ENCODE measurements at regions not wholly inside any gene's neighbourhood (a gene's known extent, or its start where the extent isn't known, plus 50 kb on each side); places are given as distances from the start of the nearest gene placed in this dataset.

- no peak for TF ChIP-seq MEF2A (IDR thresholded peaks at IDR 0.05; ENCODE audit: insufficient read depth, low read depth, low read length)
- TF ChIP-seq EED (IDR thresholded peaks at IDR 0.05; ENCODE audit: low read depth) = no peak
- no peak for TF ChIP-seq HDGF (IDR thresholded peaks at IDR 0.05)
- no peak for TF ChIP-seq USF1 (IDR thresholded peaks at IDR 0.05; ENCODE audit: borderline replicate concordance, extremely low read length, insufficient read depth, low read depth, low read length)
- no peak for TF ChIP-seq MEF2B (IDR thresholded peaks at IDR 0.05; ENCODE audit: partially characterized antibody, poor library complexity, severe bottlenecking)
- TF ChIP-seq RUNX3 (IDR thresholded peaks at IDR 0.05; ENCODE audit: low read length) = no peak
- TF ChIP-seq E2F8 (IDR thresholded peaks at IDR 0.05; ENCODE audit: low read depth, partially characterized antibody) = no peak
- H2AFZ ChIP-seq (ENCODE audit: control insufficient read depth, low read depth, low read length) = no peak overlapping the region
- H4K20me1 ChIP-seq (ENCODE audit: control insufficient read depth, insufficient read depth) = no peaks in the 10 kb centered on the region
- DNase-seq (ENCODE audit: low read depth, low spot score) = no peak
- H3K4me1 ChIP-seq (ENCODE audit: control insufficient read depth, insufficient read depth, low read length) = no peaks in the 10 kb centered on the region
- ChIA-PET SMC1A (ENCODE audit: uncharacterized antibody, unreplicated experiment) (no interaction called here), RAD21 (ENCODE audit: unreplicated experiment) (no interaction called here), CTCF (no interaction called here), POLR2A (no interaction called here)
- WGBS (ENCODE audit: insufficient coverage, insufficient replicate concordance, low lambda C conversion rate, missing lambda C conversion rate) = 0% methylated on average over 1 of the region's 1 CpG
- H3K79me2 ChIP-seq (ENCODE audit: control insufficient read depth, insufficient read depth, low read length) = no peaks in the 10 kb centered on the region
- ATAC-seq = no peak
- no peak for FAIRE-seq
- no peak overlapping the region for H3K9ac ChIP-seq (ENCODE audit: control insufficient read depth, insufficient read depth, low read length)
- H3K9me3 ChIP-seq (replicated peaks; ENCODE audit: control insufficient read depth, insufficient read depth, low read length) = no peaks in the 10 kb centered on the region
- H3K27me3 ChIP-seq (replicated peaks in 1 of 2; ENCODE audit: control insufficient read depth in 2 of 2, insufficient read depth in 2 of 2, low read length in 1 of 2) = no peaks in the 10 kb centered on the region
- intact Hi-C loops (cut with micrococcal nuclease; ENCODE audit: unreplicated experiment) (no loop called here), in situ Hi-C loops (cut with MboI) (no loop called here)
- H3K4me2 ChIP-seq (ENCODE audit: control insufficient read depth, insufficient read depth) = no peak overlapping the region
- H3K4me3 ChIP-seq = no peak overlapping the region
- no peak overlapping the region for H3K27ac ChIP-seq (ENCODE audit: control insufficient read depth, insufficient read depth)
- BruUV-seq (replicated peaks) = no TSS peak
- no peaks in the 10 kb centered on the region for H3K36me3 ChIP-seq (ENCODE audit: control insufficient read depth in 2 of 2, insufficient read depth in 2 of 2, low read length in 1 of 2)
Measured at GRCh38 chr17:33611532-33611931, 318.4 kb upstream of the ASIC2 start.

Measured in GM12878 (cell line).